ENCODE measurements at regions not wholly inside any gene's neighbourhood (a gene's known extent, or its start where the extent isn't known, plus 50 kb on each side); places are given as distances from the start of the nearest gene placed in this dataset.

DNA sequence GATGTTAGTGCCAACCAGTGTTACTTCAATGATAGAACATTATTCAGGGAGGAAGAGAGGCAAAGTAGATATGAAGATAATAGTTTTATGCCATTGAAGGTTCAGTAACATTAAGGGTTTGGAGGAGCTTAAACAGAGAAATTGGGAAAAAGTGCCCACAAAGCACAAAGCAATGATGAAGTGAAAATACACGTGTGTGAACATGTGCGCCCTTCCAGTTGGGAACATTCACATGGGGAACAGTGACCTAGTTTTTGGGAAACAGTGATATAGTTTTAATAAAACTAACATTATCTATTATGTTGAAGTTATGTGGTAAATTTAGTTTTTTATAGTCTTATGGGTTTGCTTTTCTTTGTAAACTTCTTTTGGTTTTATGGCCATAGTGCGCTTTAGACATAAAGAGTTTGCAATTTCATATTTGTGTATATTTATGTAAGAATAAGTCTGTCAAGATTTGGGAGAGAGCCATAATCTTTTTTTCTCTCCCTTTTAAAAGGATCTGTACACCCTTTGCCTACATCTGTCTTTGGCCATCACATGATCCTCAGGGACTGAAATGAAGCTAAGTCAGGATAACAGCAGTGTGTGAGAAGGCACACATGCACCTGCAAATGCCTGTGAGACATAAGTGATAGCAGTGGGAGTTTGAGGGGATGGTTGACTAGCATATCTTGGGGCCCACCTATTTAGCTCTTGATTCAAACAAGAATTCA, 450.3 kb upstream of the THRB start:
- no peak for DNase-seq

DNA sequence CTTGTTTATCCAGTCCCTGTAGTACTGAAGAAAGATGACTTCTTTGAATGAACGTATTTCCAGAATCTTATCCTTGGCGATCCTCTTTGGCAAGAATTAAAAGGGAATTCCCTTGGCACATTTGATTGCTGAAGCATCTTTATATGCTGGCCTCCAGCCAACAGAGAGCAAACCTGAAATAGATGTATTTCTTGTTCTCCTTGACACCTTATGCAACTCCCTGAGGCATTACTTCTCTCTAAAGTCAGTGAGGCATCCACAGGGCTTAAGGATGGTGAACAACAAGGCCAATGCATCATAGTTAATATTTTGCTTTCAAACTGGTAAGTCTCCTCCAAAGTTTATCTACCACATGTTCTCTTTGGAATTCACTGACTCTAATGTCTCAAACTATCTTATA, 450.9 kb upstream of the THRB start:
- DNase-seq: no peak

DNA sequence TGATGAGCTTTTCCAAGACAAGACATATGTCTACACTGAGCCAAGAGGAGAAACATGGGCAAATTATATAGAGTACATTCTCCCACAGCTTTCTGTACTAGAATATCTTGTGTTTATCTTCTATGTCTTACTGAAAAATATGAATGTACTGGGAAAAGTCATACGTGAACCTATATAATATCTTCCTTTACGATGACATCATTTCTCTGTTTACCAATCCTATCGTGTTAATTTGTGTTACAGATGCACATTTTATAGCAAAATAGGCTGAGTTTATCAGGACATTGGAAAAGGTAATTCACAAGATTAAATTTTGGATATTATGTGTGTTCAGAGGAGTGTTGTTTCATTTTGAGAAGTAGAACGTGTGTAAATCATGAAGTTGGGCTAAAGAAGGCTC, 452.5 kb upstream of the THRB start:
- no peak for DNase-seq

DNA sequence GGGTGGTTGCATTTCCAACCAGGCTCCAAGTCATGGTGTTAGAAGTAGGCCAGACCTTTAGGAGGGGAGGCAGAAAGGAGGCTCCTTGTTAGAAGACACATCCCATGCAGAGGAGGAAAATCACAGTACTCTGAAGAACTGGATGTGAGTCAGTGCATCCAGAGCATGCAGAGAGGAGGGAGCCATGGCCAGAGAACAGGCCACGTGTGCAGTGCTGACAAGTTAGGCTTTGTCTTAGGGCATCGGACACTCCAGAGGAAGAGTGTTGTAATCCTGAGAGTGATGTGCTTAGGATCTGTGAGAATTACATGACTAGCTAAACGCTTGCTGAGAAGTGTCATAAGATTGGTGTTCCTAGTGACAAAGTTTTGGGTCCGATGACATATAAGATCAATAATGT, 456.5 kb upstream of the THRB start:
- no peak for DNase-seq

DNA sequence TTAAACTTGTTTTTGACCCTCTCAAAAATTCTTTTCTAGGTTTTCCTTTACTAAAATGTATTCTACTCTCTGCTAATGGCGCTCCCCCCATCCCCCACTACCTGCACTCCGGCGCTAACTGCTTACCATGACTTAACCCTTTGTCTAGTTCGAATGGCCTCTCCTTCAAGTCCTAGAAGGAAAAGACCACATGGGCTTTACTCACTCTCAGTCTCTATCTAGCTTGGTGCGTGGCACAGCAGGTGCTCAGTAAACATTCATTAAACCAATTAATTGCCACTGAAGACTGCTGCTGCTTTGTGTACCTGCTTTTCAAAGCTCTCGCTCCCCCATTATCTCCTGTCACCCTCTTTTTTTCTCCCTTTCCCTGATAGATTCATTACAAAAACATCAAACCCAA, 457.7 kb upstream of the THRB start:
- no peak for DNase-seq

DNA sequence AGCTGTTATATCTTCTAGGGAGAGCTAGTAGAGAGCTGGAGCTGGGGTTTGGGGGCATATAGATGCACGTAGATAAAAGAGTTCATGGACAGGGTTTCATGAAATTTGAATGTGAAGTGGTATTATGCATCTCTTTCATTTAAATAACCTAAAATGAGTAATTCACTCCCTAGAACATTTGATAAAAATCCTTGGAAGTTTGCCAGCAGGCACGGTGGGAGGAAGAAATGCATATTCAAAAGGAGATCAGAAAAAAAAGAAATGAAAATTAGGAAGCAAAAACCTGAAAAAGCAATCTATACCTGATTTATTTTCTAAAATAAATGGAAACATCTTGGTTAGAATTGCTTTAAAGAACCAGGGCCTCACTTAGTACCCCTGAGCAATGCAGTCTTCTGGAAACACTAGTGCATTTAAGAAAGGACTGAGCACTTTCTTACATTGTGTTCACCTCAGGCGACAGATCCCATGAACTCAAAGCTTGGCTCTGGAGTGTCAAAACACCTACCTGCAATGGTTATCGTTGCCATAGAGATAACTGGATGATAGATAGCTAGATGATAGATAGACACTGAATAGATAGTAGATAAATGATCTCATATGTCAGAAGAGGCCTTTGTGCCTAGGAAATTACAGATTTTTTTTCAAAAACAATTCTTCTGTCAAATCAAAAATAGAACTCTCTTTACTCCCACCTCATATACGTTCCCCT, 458.6 kb upstream of the THRB start:
- no peak for DNase-seq

DNA sequence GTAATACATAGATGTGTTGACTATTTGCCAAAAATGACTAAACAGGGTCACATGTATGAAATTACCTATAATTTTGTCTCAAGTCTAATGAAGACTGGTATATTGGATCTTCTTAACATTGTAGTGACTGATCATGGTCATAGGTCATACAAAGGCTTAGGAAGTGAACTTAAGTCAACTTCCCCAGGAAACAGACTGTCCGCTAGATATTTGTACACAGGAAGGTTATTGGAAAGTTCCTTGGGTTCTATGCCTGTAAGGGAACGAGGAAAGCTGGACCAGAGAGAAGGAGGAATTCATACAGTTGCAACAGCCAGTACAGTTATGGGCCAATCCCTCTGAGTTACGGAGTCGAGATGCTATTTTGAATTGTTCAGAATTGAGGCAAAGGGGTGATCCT, 462.0 kb upstream of the THRB start:
- DNase-seq: no peak

DNA sequence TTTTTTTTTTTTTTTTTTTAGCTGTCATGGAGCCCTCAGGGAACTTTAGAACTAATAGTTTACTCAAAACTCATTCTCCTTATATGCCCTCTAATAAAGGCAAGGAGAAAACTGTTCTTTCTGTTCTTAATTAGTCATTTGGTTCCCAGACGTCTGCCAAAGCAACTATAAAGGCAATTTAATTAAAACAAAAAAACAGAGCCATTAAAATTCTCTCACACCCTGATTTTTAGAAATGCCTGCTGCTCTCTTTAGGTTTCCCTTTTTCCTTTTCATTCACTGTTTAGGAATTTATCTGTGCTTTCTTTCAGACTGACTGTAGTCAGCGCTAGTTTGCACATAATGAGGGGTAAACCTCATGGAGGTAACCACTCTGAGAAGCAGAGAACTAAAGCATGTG, 463.6 kb upstream of the THRB start:
- DNase-seq: no peak

DNA sequence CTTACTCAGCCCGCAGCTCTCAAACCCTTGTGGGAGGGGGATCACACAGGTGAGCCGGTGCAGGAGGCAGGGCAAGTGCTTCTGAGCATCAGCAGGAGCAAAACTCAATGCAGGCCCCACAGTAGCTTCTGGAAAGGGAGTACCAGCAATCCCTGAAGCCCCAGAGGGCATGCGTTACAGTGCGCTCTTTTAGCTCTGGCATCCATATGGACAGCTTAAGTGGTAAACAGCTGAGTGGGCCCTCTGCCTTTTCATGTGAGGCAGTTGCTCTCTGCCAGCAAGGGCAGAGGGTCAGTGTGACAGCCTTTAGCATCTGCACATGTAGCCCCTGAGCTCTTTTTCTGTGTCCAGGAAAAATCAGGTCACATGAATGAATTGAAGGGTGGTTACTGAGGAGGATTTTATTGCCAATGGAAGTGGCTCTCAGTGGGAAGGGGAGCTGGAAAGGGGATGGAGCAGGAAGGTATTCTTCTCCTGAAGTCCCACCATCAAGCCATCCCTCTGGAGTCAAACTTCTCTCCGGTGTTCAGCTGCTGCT, 464.3 kb upstream of the THRB start:
- DNase-seq: peak in 1 of 2 experiments; percentile 75

DNA sequence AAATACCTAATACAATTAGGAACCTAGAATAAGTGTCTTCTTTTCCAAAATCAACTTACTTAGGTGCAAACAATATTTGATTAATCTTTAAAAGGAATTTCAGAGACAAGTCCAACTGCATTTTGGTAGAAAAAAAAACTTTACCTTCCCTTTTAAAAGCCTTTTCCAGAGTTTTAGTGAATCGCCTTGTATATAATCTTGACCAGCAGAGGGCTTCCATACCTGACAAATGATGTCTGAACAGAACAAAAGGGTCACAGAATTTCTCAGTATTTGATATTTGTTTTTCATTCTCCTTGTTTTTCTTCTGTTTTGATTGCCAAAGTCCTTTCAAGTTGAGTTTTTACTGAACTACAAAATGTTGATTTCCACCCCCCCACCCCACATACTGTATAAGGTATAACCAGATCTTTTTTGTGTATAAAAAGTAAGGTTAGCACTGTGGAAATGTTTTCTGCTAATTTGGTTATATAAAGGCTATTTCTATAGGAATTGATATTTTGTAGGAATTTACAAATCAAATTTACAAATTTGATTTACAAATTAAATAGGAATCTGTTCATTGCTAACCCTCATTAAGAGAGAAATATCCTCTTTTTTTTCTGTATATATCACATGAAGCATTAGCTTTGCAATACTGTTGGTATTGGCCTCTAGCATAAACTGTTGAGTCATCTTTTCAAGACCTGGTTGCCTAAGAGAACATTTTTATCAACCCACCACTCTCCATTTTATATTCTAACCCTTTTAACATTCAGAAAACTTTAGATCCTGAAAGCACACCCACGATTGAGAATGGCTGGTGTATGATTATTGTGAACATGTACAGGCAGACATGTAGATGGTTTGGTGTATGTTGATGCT, 464.1 kb upstream of the RARB start:
- peak in 1 of 2 experiments; percentile 30 for DNase-seq

DNA sequence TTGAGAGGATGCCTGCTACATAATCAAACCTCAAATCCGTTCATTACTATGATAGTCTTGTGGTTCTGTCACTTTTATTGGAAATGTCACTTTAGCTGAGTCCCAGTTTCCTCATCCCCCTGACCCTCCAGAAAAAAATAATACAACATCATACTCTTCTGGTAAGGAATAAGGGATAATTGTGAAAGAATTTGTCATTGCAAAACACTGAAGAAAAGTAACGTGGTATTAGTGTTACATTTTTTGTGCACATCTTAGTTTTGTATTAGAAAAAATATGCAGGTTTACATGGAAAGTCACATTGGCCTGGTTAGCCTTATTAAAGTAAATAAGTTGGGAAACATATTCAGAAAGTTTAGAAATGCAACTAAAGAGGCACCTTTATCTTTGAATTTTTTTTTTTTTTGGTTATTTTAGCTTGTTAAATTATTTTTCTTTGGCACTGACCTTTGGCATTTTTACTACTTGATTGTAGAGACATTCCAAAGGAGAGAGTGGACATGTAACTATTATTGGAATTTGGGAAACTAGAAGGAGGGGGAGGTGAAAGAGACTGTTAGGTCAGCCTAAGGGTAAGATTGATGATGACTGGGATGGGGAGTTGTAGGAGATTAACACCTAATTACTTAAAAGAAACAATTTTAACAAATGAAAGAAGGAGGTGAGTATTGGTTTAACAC, 462.2 kb upstream of the RARB start:
- DNase-seq: no peak

DNA sequence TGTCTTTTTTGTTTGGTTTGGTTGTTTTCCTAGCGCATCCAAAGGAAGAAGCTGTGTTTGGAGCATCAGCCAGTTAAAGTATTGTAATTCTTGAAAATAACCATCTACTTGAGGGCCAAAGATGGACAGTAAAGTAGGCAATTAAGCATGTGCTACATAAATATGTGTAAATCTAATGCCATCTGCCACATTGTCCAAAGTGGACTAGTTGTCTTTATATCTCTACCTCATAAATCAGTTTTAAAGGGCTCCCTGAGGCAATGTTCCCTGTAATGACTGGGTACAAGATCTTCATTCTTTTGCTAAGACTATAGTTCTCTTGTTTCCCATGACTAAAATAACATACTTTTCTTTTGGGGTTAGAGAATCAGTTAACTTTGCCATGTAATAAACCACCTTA, 460.0 kb upstream of the RARB start:
- DNase-seq: peak; percentile 43 to 80

DNA sequence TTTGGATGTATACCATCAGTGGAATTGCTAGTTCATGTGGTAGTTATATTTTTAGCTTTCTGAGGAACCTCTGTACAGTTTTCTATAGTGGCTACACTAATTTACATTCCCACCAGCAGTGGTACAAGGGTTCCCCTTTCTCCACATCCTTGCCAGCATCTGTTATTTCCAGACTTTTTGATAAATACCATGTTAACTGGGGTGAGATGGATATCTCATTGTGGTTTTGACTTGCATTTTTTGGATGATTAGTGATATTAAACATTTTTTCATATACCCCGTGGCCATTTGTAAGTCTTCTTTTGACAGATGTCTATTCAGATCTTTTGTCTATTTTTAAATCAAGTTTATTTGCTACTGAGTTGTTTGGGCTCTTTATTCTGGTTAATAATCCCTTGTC, 455.6 kb upstream of the RARB start:
- no peak for DNase-seq

DNA sequence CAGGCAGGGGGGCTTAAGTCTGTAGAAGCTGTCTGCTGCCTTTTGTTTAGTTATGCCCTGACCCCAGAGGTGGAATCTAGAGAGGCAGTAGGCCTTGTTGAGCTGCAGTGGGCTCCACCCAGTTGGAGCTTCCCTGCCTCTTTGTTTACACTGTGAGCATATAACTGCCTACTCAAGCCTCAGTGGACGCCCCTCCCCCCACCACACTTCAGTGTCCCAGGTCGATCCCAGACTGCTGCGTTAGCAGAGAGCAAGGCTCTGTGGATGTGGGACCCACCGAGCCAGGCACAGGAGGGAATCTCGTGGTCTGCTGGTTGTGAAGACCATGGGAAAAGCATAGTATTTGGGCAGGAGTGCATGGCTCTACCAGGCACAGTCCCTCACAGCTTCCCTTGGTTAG, 446.8 kb upstream of the RARB start:
- DNase-seq: no peak

DNA sequence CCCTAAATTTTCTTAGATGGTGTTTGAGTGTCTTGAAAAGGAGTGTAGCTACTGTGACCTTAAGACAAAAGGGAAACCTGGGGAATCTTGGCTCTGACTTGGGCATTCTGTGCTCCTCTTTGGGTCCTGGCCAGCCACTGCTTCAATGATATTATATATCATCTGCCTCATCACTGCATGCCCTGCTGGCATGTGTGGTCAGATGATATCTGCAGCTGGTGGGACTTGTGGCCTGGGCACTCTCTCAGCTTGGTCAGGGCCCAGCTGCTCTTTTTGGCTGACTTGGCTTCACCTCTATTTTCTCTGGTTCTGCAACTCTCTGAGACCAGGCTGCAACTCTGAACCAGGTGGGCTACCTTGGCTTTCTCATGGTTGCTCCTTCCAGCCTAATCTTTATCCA, 446.1 kb upstream of the RARB start:
- DNase-seq: no peak

DNA sequence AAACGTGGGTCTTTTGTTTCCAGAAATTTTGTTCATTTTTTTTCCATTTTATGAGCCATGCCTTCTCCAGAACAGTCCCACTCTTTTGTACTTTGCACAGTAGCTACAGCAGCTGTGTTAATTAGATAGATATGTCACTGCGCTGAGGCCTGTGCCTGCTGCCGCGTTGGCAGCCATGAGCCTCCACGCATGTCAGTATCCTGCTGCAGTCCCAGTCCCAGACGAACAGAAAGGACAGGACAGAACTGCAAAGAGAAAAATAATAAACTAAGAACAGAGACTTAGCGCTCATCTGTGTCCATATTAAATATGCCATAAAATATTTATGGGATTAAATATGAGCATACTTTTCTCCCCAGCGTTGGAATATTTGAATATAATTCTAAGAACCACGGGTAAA, 442.4 kb upstream of the RARB start:
- no peak for DNase-seq

DNA sequence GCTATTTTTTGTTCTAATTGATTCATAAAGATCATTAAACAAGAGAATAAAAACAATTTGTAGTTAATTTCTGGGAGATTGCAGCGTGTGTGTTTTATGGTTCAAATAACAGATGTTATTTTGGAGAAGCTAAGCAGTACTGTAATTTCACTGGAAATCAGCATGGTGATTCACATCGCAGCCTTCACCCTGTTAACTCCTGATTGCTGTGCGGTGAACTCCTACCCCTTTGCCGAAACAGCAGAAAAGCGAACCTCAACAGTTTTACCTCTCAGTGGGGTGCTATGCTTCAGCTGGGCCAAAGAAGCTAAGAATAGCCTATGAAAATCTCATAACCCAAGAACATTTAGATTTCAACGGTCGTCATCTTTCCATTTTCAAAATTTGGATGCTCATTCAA, 441.5 kb upstream of the RARB start:
- DNase-seq: no peak

DNA sequence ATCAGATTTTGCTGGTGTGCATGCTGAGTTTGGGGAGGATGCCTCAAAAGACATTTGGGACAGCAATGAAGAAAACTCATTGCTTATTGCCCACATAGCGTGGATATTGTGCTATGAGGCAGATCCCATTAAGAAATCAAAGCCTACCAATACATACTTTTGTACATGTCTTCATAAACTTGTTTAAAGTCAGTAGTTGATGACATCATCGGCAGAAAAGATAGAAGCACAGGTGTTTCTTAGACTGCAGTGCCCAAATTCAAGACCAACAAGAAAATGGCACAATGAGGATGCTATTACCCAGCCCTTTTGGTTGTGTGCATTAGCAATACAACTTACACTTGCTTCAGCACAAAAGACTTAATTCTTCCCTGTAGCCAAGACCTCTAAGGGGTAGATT, 428.7 kb upstream of the RARB start:
- no peak for DNase-seq

DNA sequence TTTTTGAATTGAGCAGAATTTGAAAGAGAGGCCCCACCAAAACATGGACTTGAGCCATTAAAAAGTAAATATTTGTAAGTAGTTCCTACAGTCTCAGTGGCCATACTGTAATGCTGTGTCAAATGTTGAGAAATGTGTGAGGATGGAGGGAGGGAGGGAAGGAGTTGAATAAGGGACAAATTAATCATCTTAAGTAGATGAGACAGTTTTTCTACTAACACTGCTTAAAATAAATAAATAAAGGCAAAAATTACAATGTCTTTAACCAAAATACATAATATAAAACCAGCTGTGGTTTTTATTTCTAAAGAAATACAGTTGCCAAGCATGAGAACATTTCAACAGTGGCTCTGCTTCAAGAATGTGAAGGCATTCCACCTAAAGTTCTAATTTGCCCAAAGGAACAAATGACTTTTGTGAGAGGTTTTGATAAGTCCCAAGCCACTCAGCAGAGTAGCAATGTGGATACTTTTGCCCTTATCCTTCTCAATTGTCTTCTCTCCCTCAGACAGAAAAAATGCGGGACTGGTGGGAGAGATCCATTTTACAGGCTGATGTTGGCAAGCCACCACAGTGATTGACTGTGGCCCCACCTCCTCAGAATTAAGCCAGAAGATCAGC, 427.0 kb upstream of the RARB start:
- no peak for DNase-seq

DNA sequence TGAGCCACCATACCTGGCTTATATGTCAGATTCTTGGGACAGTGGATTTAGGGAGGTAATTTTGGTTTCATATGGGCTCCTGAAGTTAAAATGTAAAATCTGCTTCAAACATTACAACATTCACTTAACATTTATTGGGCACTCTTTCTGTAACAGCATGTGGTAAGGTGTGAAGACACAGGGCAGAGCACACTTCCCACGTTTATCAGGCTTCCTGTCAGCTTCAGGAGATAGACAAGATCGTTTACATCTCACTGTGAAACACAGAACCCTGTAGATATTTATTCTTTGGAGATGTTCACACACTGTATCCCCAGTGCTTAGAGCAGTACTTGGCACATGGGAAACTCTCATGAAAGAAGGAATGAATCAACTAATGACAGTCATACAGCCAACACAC, 426.0 kb upstream of the RARB start:
- DNase-seq: no peak

DNA sequence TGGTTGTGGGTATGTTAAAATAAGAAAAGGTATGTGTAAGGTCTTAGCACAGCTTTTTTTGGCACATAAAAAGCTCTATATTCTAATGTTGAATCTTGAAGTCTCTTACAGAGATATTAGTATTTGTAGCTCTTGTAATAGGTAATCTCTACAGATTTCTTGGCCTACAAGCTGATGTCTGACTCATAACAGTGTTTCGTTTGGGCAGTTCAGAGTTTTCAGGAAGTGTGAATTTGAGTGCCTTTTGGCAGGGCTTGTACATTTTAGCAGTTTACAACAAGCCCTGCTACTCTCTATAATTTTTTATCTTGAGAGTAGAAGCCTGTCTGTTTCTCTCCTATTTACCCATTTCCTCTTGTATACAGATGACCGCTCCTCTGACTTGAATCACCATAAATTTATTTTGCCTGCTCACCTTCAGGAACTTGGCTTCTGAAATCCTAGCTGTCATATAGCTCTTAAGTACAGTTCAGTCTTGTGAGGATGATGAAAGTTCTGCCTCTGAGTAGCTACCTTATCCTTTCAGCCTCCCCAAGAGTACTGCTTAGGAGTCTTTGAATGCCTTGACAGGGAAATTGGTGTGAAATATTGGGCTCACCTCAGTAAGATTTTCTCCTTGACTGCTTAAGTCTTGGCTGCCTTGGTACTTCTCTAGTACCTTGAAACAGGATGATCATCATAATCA, 419.9 kb upstream of the RARB start:
- no peak for DNase-seq

DNA sequence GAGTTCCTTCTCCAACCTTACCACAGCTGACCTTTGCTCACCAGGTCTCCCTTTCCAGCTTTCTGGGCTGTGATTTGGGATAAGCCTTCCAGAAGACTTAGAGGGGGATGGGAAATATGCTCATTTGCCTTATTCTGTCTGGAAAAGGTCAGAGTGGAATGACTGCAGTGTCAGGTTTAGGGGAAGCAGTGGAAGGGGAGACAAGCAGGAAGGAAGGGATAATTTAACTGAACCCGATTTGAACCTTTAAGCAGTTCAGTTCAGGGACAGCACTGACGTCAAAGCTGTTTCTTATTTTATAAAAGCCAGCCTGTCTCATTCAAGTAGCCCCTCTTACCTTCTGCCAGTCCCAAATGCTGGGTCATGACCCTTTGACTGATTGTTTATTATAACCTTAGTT, 418.4 kb upstream of the RARB start:
- no peak for DNase-seq
